ENCODE measurements at regions not wholly inside any gene's neighbourhood (a gene's known extent, or its start where the extent isn't known, plus 50 kb on each side); places are given as distances from the start of the nearest gene placed in this dataset.
"Not testable (repeated sequence)": the region's sequence is repeated elsewhere in the genome, so short reads cannot be mapped to it uniquely, and the experiment has no call there.

GRCh38 chr5:167918813-167919483, 372.5 kb upstream of the WWC1 start:
- DNase-seq, result no peak

- DNase-seq, result no peak
Observed at GRCh38 chr5:167920589-167920988, 370.9 kb upstream of the WWC1 start.

DNA sequence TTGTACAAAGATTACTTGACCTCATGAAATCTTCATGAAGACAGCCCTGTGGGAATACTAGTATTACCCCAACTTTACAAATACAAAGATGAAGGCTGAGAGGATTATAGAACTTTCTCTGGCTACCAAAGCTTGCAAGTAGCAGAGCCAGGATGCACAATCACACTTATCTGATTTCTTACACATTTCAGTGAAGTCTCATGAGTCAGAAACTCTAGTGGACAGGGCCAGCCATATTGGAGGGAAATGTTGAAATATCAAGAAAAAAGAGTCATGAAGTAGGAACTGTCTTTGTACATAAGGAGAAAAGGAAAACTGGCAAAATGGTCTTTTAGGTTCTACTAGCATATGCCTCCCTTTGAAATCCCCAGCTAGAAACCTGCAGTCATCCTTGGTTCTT, 369.6 kb upstream of the WWC1 start:
- DNase-seq, result no peak

DNA sequence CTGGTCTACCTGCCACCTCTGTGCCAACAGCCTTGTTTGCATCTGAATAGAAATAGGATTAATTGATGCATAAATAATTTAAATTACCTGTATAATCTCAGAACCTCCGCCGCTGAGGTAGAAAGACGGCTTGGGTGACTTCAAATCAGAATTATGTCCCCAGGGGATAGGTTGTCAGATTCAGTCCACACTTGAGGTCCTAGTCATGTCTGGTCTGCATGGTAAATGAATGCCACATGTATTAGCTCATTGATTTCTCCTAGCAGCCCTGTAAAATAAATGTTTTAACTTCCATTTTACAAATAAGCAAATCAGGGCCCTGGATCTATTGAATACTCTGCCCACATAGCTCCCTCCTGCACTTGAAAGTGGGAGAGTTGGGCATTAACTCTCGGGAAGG, 368.0 kb upstream of the WWC1 start:
- no peak for DNase-seq

DNA sequence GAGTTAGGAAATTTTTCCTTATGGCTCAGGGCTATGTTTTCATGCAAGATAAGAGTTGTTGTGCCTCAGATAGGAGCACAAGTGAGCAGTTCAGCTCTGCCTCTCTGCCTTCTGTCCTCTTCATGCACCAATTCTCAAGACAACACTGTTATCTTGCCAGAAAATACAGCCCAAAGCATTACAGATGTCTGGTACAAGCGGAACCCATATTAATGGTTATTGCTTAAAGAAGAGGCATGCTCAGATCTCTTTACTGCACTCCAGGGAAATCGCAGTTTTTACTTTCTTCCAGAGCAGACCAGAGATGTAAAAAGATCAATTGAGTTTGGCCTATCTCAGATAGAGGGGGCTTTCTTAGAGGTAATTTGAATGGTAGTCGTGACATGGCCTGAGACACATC, 361.6 kb upstream of the WWC1 start:
- DNase-seq, result no peak

DNA sequence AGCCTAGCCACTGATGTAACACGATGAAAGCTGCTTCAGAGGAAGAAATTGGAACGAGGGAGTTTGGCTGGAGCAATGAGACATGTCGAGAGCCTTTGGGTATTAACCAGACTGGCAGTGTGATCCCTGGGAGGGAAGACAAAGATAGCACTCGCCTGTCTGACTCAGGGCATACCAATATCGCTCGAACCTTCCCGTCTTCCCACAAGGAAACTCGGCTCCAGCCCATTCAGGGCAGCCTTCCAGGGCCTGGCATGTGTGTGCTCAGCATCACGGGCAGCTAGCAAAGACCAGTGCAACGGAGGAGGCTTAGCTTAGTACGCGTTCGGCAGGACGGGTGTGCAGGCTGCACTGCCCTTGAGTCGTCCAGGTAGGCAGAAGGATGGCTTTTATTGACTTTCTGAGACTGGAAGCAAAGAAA, 356.9 kb upstream of the WWC1 start:
- DNase-seq, result no peak

DNA sequence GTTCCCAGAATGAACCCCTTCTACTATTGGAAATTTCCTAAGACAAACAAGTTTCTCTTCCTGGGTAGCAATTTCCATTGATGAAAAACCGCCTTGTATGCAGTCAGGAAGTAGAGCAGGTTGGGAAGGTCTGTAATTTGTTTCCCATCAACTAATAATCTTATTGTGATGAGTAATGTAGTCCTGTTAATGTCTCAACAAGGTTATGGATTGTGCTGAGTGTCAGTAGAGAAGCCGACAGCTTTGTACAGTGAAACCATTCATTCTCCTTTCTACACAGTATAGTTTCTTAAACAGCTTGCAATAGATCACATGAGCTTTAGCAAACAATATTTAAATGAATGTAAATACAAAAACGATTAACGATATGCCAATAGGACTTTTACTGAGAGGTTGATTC, 355.4 kb upstream of the WWC1 start:
- no peak for DNase-seq

GRCh38 chr5:167936944-167937634, 354.4 kb upstream of the WWC1 start:
- DNase-seq, result no peak

- DNase-seq, result no peak
Observed at GRCh38 chr5:167937635-167937998, 353.8 kb upstream of the WWC1 start.

DNA sequence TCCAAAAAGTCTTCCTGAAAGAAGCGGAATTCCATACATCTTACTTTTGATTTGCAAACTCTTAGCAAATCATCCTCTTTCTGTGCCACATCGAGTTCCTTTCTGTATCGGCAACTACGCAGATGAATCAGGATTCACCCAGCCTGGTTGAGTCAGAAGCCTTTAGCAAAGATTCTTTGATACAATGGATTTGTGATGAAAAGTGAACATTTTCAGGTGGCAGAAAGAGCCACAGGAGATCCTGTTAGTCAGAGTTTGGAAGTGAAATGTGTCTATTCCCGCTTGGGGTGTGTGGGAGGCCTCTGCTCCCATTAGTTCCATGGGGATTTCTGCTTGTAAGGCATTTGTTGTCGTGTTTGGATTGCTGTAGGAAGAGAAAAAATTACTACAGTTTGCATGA, 351.8 kb upstream of the WWC1 start:
- no peak for DNase-seq

DNA sequence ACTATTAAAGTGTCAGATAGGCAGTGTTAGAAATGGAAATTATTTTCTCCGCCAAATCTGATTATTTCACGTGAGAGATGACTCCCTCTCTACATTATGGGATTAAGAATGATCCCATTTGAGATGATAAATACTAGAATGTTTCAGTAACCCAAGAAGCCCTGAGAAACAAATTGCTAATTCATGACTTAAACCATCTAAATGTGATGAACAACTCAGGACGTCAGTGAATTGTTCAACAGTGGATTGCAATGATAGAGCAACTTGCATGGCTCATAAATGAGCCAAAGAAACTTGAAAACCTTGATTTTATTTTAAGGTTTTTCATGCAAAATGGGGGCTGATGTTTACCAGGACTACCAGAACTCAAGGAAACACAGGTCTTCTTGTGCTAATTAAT, 350.5 kb upstream of the WWC1 start:
- DNase-seq, result no peak

DNA sequence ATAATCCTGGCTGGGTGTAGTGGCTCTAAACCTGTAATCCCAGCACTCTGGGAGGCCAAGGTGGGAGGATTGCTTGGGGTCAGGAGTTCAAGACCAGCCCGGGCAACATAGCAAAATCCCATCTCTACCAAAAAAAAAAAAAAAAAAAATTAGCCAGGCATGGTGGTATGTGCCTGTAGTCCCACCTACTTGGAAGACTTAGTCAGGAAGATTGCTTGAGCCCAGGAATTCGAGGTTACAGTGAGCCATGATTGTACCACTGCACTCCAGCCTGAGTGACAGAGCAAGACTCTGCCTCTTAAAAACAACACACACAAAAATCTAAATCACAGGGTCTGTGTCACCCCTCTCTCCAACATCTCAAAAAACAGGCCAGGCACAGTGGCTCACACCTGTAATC, 349.9 kb upstream of the WWC1 start:
- not testable (repeated sequence) for DNase-seq

- DNase-seq, result no peak
Observed at GRCh38 chr5:167943343-167943742, 348.1 kb upstream of the WWC1 start.

- DNase-seq, result no peak
Observed at GRCh38 chr5:167944121-167944852, 347.2 kb upstream of the WWC1 start.

- no peak for DNase-seq
Observed at GRCh38 chr5:167945542-167946384, 345.7 kb upstream of the WWC1 start.

DNA sequence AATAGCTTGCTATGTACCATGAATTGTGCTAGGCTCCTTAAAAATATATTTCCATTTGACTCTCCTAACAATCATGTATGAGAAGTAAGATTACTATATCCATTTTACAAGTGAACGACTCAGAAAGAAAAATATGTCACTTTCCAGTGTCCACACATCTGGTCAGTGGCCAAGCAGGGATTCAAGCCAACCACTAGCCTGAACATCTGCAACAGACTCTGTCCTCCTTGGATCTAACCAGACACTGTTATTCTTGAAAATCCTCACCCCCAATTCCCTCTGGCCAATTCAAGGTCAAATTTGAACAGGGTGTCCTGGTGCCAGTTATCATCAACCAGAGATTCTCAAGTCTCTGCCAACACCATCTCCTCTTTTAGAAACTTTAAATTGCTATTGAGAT, 344.1 kb upstream of the WWC1 start:
- no peak for DNase-seq

DNA sequence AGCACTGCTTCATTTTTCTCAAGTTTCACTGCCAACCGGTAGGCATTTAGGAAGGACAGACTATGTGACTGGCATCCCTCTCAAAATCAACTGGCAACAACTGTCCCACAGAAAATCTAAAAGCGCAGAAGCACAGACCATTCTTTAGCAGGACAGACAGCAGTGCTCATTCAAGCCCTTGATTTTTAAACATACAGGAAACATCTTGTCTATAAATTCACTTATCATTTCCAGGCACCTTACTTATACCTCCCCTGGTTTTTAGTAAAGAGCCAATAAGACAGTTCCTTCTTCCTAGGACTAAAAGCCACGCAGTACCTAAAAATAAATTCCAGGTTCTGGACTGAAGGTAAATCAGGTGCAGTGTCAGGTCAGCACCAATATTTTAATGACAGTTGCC, 343.2 kb upstream of the WWC1 start:
- no peak for DNase-seq

GRCh38 chr5:167949435-167949834, 342.0 kb upstream of the WWC1 start:
- no peak for DNase-seq

DNA sequence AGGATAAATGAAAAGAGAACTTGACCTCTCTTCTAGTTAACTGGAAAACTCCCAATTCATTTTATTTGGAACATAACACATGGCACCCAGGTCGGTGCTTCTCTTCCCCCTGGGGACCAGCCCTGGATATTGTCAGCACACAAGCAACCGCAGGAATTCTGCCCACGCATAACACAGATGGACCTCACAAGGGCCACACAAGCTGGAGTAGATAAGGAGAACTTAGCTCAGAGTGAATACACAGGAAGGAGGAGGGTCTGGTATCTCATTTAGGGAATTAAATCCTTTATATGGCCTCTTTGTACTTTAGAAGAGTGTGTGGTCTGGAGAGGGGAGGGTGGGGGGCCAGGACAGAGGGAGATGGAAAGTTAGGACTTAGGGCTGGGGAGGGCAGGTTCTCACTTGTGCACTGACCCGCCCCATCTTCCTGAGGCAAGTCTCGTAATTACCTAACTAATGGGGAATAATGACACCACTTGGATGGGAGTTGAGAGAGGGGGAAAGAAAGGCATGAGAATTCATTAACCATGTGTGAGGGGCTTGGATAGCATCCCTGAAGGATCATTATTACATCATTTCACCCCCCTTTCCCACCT, 341.2 kb upstream of the WWC1 start:
- DNase-seq, result no peak

DNA sequence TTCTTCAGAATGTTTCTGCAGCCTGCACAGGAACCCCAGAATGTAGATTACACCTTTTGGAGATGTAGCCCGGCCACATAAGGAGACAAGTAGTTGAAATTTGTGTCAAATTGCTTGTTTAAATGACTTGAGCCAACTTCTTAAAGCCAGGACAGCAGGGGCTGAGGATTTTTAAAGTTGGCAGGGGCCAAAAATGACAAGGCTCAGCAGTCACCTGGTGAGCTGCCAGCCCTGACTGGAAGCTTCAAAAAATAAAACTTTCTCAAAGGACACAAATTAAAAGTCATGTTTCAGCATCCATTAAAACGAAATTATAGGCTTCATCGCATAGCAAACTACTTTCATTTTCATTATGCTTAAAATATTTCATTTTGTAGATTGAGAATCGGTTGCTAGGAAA, 340.3 kb upstream of the WWC1 start:
- no peak for DNase-seq

DNA sequence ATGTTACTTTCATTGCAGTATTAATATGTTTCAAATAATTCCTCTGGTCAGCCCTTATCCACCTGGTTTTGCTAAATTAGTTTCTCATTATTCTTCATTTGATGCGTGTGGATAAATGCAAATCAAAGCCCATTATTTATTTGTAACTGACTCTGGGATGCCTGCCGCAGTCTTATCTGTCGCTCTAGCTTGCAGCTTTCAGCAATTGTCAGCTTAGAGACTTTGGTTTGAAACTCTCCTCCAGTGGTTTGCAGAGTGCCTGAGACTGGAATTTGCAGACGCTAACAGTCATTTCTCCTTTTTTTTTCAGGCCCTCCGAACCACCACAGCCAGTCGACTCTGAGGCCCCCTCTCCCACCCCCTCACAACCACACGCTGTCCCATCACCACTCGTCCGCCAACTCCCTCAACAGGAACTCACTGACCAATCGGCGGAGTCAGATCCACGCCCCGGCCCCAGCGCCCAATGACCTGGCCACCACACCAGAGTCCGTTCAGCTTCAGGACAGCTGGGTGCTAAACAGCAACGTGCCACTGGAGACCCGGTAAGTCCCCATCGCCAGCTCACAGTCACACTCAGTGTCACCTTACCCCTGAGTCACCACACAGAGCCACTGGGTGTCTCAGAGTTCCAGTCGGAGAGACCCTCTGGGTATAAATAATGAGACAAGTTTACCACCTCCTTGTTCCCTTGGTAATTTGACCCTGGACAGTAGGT, 339.0 kb upstream of the WWC1 start:
- no peak for DNase-seq

DNA sequence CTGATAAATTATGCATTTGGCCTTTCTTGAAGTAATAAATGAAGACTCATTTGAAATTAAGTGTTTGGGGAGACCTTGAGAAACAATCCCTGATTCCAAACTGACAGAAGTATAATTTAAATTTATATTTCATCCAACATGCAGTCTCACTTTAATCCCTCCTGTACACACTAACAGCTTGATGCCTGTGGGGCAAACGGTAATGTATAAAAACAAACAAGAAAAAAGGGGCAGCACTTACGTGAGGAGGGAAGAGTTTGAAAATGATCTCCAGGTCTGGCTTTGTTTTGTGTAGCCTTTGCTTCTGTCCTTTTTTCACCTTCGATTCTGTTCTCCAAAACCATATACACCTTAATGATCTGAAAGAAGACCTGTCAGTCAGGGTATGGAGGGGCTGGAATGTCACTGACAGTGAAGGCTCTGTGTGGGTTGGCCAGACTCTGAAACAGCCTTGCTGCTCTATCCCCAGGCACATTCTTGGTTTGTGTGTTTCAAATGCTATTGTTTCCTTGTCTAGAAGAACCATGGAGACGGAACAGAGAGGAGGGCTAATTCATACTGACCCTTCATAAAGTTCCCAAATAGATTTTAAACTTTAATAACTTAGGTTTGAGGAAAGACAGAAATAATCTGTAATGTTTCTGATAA, 338.2 kb upstream of the WWC1 start:
- no peak for DNase-seq

All from NCI-H1092 treated with DMSO at 0.1 percent for 48 hours (cell line).